Epidermal melanocyte (primary cell): ENCODE measurements at regions not wholly inside any gene's neighbourhood (a gene's known extent, or its start where the extent isn't known, plus 50 kb on each side); places are given as distances from the start of the nearest gene placed in this dataset.
"Not testable (repeated sequence)": the region's sequence is repeated elsewhere in the genome, so short reads cannot be mapped to it uniquely, and the experiment has no call there.

ENCODE experiments used
- DNase-seq: peaks from one replicate; pipeline ENCODE4 v3.0.0; 2011; ENCODE audit warnings: low spot score; ENCODE audit not compliant: insufficient read length

GRCh38 chrX:114272096-114272686 lies 311.7 kb upstream of the HTR2C start:
- DNase-seq, result no peak

GRCh38 chrX:114270371-114270770 lies 313.5 kb upstream of the HTR2C start:
- DNase-seq, result not testable (repeated sequence)

- DNase-seq, result no peak
Observed at GRCh38 chrX:114268643-114269042, 315.2 kb upstream of the HTR2C start.

- DNase-seq, result no peak
Observed at GRCh38 chrX:114267142-114267541, 316.7 kb upstream of the HTR2C start.

- DNase-seq, result no peak
Observed at GRCh38 chrX:114252186-114252585, 331.7 kb upstream of the HTR2C start.

- DNase-seq, result no peak
Observed at GRCh38 chrX:114251575-114251974, 332.3 kb upstream of the HTR2C start.

- no peak for DNase-seq
Observed at GRCh38 chrX:114221445-114221844, 362.4 kb upstream of the HTR2C start.

GRCh38 chrX:114210879-114211278 lies 373.0 kb upstream of the HTR2C start:
- no peak for DNase-seq

- DNase-seq, result no peak
Observed at GRCh38 chrX:114201622-114202021, 382.3 kb upstream of the HTR2C start.

- no peak for DNase-seq
Observed at GRCh38 chrX:114181195-114181594, 402.7 kb upstream of the HTR2C start.

GRCh38 chrX:114178126-114178525 lies 405.8 kb upstream of the HTR2C start:
- no peak for DNase-seq

GRCh38 chrX:114167276-114167675 lies 416.6 kb upstream of the HTR2C start:
- DNase-seq, result not testable (repeated sequence)

- DNase-seq, result no peak
Observed at GRCh38 chrX:114166601-114167000, 417.3 kb upstream of the HTR2C start.

- DNase-seq, result no peak
Observed at GRCh38 chrX:114165537-114165936, 418.3 kb upstream of the HTR2C start.

- DNase-seq, result no peak
Observed at GRCh38 chrX:114162068-114162735, 421.7 kb upstream of the HTR2C start.

- DNase-seq, result no peak
Observed at GRCh38 chrX:114152801-114153200, 431.1 kb upstream of the HTR2C start.

- no peak for DNase-seq
Observed at GRCh38 chrX:114152130-114152529, 431.8 kb upstream of the HTR2C start.

GRCh38 chrX:114134465-114134864 lies 449.4 kb upstream of the HTR2C start:
- DNase-seq, result no peak

- no peak for DNase-seq
Observed at GRCh38 chrX:114127411-114128025, 456.4 kb upstream of the HTR2C start.

- DNase-seq, result no peak
Observed at GRCh38 chrX:114127005-114127404, 456.9 kb upstream of the HTR2C start.

GRCh38 chrX:114101081-114101480 lies 482.8 kb upstream of the HTR2C start:
- DNase-seq, result no peak

GRCh38 chrX:114097866-114098265 lies 486.0 kb upstream of the HTR2C start:
- no peak for DNase-seq

GRCh38 chrX:114097427-114097826 lies 486.5 kb upstream of the HTR2C start:
- no peak for DNase-seq
